ENCODE measurements at regions not wholly inside any gene's neighbourhood (a gene's known extent, or its start where the extent isn't known, plus 50 kb on each side); places are given as distances from the start of the nearest gene placed in this dataset.

GRCh38 chr12:98020376-98020775 lies 495.0 kb upstream of the TMPO start:
- Histone ChIP-seq H3K4me1 (no peaks in the 10 kb centered on the region), H3K27ac (no peak overlapping the region), H3K27me3 (replicated peaks in 1 of 7) (no peaks in the 10 kb centered on the region), H3K9me3 (no peaks in the 10 kb centered on the region), H3K4me3 (no peak overlapping the region), H3K36me3 (no peaks in the 10 kb centered on the region)
- no peak for TF ChIP-seq POLR2AphosphoS5 (IDR thresholded peaks at IDR 0.05)
- no peak for TF ChIP-seq CTCF (IDR thresholded peaks at IDR 0.05 in 8 of 11, conservative IDR thresholded peaks at IDR 0.05 in 3 of 11)
- no peak for TF ChIP-seq POLR2A (IDR thresholded peaks at IDR 0.05)
- DNase-seq: no peak
- intact Hi-C loops (cut with DNase I; ENCODE audit: low total_unique reads): no loop called here

GRCh38 chr12:98022961-98023360 lies 492.4 kb upstream of the TMPO start:
- no peak for DNase-seq
- Histone ChIP-seq H3K27ac (no peak overlapping the region), H3K36me3 (no peaks in the 10 kb centered on the region), H3K4me3 (no peak overlapping the region), H3K27me3 (replicated peaks in 1 of 7) (no peaks in the 10 kb centered on the region), H3K4me1 (no peaks in the 10 kb centered on the region), H3K9me3 (no peaks in the 10 kb centered on the region)
- intact Hi-C loops (cut with DNase I; ENCODE audit: low total_unique reads): no loop called here
- no peak for TF ChIP-seq POLR2A (IDR thresholded peaks at IDR 0.05)
- TF ChIP-seq CTCF (IDR thresholded peaks at IDR 0.05 in 8 of 11, conservative IDR thresholded peaks at IDR 0.05 in 3 of 11): no peak
- TF ChIP-seq POLR2AphosphoS5 (IDR thresholded peaks at IDR 0.05): no peak

- no peak overlapping the region for H3K4me3 ChIP-seq
- DNase-seq: no peak
- TF ChIP-seq POLR2AphosphoS5 (IDR thresholded peaks at IDR 0.05) (no peak), POLR2A (IDR thresholded peaks at IDR 0.05) (no peak), CTCF (IDR thresholded peaks at IDR 0.05 in 8 of 11, conservative IDR thresholded peaks at IDR 0.05 in 3 of 11) (no peak)
- 58 to 78% (median 63%) methylated on average over 2 of the region's 2 CpGs for WGBS, 5 donors
- H3K27me3 ChIP-seq (replicated peaks in 1 of 7): no peaks in the 10 kb centered on the region
- H3K27ac ChIP-seq: no peak overlapping the region
- peaks cover 0 to 21% (median 10%) of the 10 kb centered on the region in 8 donors for H3K9me3 ChIP-seq
- H3K4me1 ChIP-seq: no peaks in the 10 kb centered on the region
- intact Hi-C loops (cut with DNase I; ENCODE audit: low total_unique reads): no loop called here
- H3K36me3 ChIP-seq: no peaks in the 10 kb centered on the region
Measured at GRCh38 chr12:98037401-98038140, 477.8 kb upstream of the TMPO start.

GRCh38 chr12:98042668-98043067 lies 472.7 kb upstream of the TMPO start:
- no peaks in the 10 kb centered on the region for H3K27me3 ChIP-seq (replicated peaks in 1 of 7)
- peaks cover 0 to 21% (median 10%) of the 10 kb centered on the region in 8 donors for H3K9me3 ChIP-seq
- H3K27ac ChIP-seq: no peak overlapping the region
- H3K4me3 ChIP-seq: no peak overlapping the region
- TF ChIP-seq POLR2AphosphoS5 (IDR thresholded peaks at IDR 0.05): no peak
- TF ChIP-seq POLR2A (IDR thresholded peaks at IDR 0.05): no peak
- no peak for TF ChIP-seq CTCF (IDR thresholded peaks at IDR 0.05 in 8 of 11, conservative IDR thresholded peaks at IDR 0.05 in 3 of 11)
- intact Hi-C loops (cut with DNase I; ENCODE audit: low total_unique reads): no loop called here
- no peaks in the 10 kb centered on the region for H3K36me3 ChIP-seq
- H3K4me1 ChIP-seq: no peaks in the 10 kb centered on the region
- no peak for DNase-seq

All from spleen (tissue), 11 donors.